WTC11 (cell line): ENCODE measurements at regions not wholly inside any gene's neighbourhood (a gene's known extent, or its start where the extent isn't known, plus 50 kb on each side); places are given as distances from the start of the nearest gene placed in this dataset.

Experiments
- ATAC-seq: fragments of 200-7000 bp; cut with Tn5 transposase; 2 replicates; pipeline ENCODE4 v1.10.0; 2021; ENCODE audit warnings: mild to moderate bottlenecking, moderate library complexity
- CTCF ChIA-PET: fragments of 300-600 bp; sonication (Branson Sonifier 250); formaldehyde crosslinking; loops from one replicate; lab custom pipeline; 2021; ENCODE audit warnings: antibody characterized with exemption; lab: Charles Lee
- POLR2A ChIA-PET: fragments of 350-600 bp; sonication (Branson Sonifier 250); formaldehyde crosslinking; loops from one replicate; lab custom pipeline; 2021; ENCODE audit warnings: antibody characterized with exemption; lab: Charles Lee
- DNase-seq: peaks from one replicate; pipeline ENCODE4 v3.0.0; 2021; ENCODE audit warnings: low spot score
- H3K27ac Mint-ChIP-seq: 2 replicates; pipeline ENCODE4 v1.8.0; 2021; ENCODE audit warnings: mixed read lengths
- H3K27me3 Mint-ChIP-seq: 2 replicates; pipeline ENCODE4 v1.8.0; 2021; ENCODE audit warnings: low read depth, mild to moderate bottlenecking, moderate library complexity, mixed read lengths
- H3K36me3 Mint-ChIP-seq: 2 replicates; pipeline ENCODE4 v1.8.0; 2021; ENCODE audit warnings: mixed read lengths
- H3K4me1 Mint-ChIP-seq: 2 replicates; pipeline ENCODE4 v1.8.0; 2022; ENCODE audit warnings: mixed read lengths
- H3K4me3 Mint-ChIP-seq: 2 replicates; pipeline ENCODE4 v1.8.0; 2021; ENCODE audit warnings: mild to moderate bottlenecking, moderate library complexity, mixed read lengths
- H3K9me3 Mint-ChIP-seq: 2 replicates; pipeline ENCODE4 v1.8.0; 2021; ENCODE audit warnings: mixed read lengths
- ARID4B ChIP-seq: sonication (generic); formaldehyde crosslinking; IDR thresholded peaks from 2 replicates; pipeline ENCODE4 v1.8.0; 2023; ENCODE audit warnings: missing genetic modification reagents, mild to moderate bottlenecking, borderline replicate concordance
- E2F1 ChIP-seq: sonication (generic); formaldehyde crosslinking; IDR thresholded peaks from 2 replicates; pipeline ENCODE4 v1.8.0; 2022; ENCODE audit warnings: mild to moderate bottlenecking, missing genetic modification reagents
- ERG ChIP-seq: fragments of 250-450 bp; sonication (Bioruptor Pico); IDR thresholded peaks from 2 replicates; pipeline ENCODE4 v1.8.0; 2021; ENCODE audit warnings: mild to moderate bottlenecking
- NFATC4 ChIP-seq: fragments of 250-450 bp; sonication (Bioruptor Pico); IDR thresholded peaks from 2 replicates; pipeline ENCODE4 v1.9.0; 2021; ENCODE audit warnings: mild to moderate bottlenecking
- PRDM15 ChIP-seq: sonication (generic); formaldehyde crosslinking; IDR thresholded peaks from 2 replicates; pipeline ENCODE4 v1.8.0; 2022; ENCODE audit warnings: missing genetic modification reagents
- PREB ChIP-seq: sonication (generic); formaldehyde crosslinking; IDR thresholded peaks from 2 replicates; pipeline ENCODE4 v1.8.1; 2022; ENCODE audit warnings: mild to moderate bottlenecking, missing genetic modification reagents, moderate library complexity, borderline replicate concordance
- SP1 ChIP-seq: sonication (generic); formaldehyde crosslinking; conservative IDR thresholded peaks from 2 replicates; pipeline ENCODE4 v1.8.1; 2022; ENCODE audit warnings: missing genetic modification reagents
- TEAD1 ChIP-seq: sonication (generic); formaldehyde crosslinking; IDR thresholded peaks from 2 replicates; pipeline ENCODE4 v1.8.0; 2022; ENCODE audit warnings: mild to moderate bottlenecking, missing genetic modification reagents
- TP53 ChIP-seq: sonication (generic); formaldehyde crosslinking; IDR thresholded peaks from 2 replicates; pipeline ENCODE4 v1.8.1; 2023; ENCODE audit warnings: mild to moderate bottlenecking, missing genetic modification reagents
- ZNF317 ChIP-seq: sonication (generic); formaldehyde crosslinking; IDR thresholded peaks from 2 replicates; pipeline ENCODE4 v1.8.1; 2023; ENCODE audit warnings: low read depth, mild to moderate bottlenecking, moderate library complexity, missing genetic modification reagents, borderline replicate concordance

GRCh38 chr22:27239520-27239919, 562.0 kb downstream of the MN1 start (continued):
- TF ChIP-seq ARID4B (CRISPR knock-in tag) (no peak), ZNF317 (CRISPR knock-in tag) (no peak), ERG (CRISPR knock-in tag) (no peak), PREB (CRISPR knock-in tag) (no peak), SP1 (CRISPR knock-in tag) (no peak), NFATC4 (CRISPR knock-in tag) (no peak), PRDM15 (CRISPR knock-in tag) (no peak), TEAD1 (CRISPR knock-in tag) (no peak)

- H3K4me1 Mint-ChIP-seq, result peaks cover 9% of the 10 kb centered on the region; the same call in 1 of the 2 replicates
- no peak for TF ChIP-seq TP53
- H3K9me3 Mint-ChIP-seq, result no peaks in the 10 kb centered on the region
- H3K27me3 Mint-ChIP-seq, result no peaks in the 10 kb centered on the region
- ChIA-PET CTCF (no interaction called here), POLR2A (no interaction called here)
- H3K36me3 Mint-ChIP-seq, result no peaks in the 10 kb centered on the region
- DNase-seq (no peak), ATAC-seq (no peak)
- H3K27ac Mint-ChIP-seq, result no peak overlapping the region
- no peak overlapping the region for H3K4me3 Mint-ChIP-seq
These were observed 561.1 kb downstream of the MN1 start for GRCh38 chr22:27240298-27241075.

GRCh38 chr22:27241430-27242321, 559.9 kb downstream of the MN1 start:
- TF ChIP-seq E2F1 (CRISPR knock-in tag), result no peak
- Mint-ChIP-seq H3K36me3 (no peaks in the 10 kb centered on the region), H3K27ac (no peak overlapping the region), H3K9me3 (no peaks in the 10 kb centered on the region), H3K4me1 (peaks cover 9% of the 10 kb centered on the region; the same call in 1 of the 2 replicates), H3K27me3 (no peaks in the 10 kb centered on the region), H3K4me3 (no peak overlapping the region)
- ChIA-PET POLR2A (interaction anchor here (0.6 kb wide), 1 partner anchor 90 kb away, joined by 8 read pairs; no protein-coding TSS in a partner anchor), CTCF (interaction anchor here (0.6 kb wide), 1 partner anchor 241 kb away, joined by 4 read pairs; no protein-coding TSS in a partner anchor)
- ATAC-seq (no peak), DNase-seq (no peak)
